ENCODE measurements at regions not wholly inside any gene's neighbourhood (a gene's known extent, or its start where the extent isn't known, plus 50 kb on each side); places are given as distances from the start of the nearest gene placed in this dataset.

- TF ChIP-seq REST (IDR thresholded peaks at IDR 0.05; ENCODE audit: insufficient read depth in 1 of 2, low read depth in 2 of 2, low read length in 2 of 2) = no peak
- TF ChIP-seq SIN3A (IDR thresholded peaks at IDR 0.05; ENCODE audit: borderline replicate concordance, insufficient read depth, low read length) = no peak
- no peak for TF ChIP-seq FOXP2 (optimal IDR thresholded peaks at IDR 0.05; ENCODE audit: borderline replicate concordance, extremely low read depth, extremely low read length, insufficient read depth)
Measured at GRCh38 chr19:33948651-33949335, 152.1 kb downstream of the KCTD15 start.

- TF ChIP-seq TAF1 (IDR thresholded peaks at IDR 0.05; ENCODE audit: borderline replicate concordance, insufficient read depth, low read length) = no peak
- no peak for TF ChIP-seq SIN3A (IDR thresholded peaks at IDR 0.05; ENCODE audit: borderline replicate concordance, insufficient read depth, low read length)
- no peak for TF ChIP-seq POLR2AphosphoS5 (IDR thresholded peaks at IDR 0.05; ENCODE audit: low read depth, low read length)
- no peak for TF ChIP-seq REST (IDR thresholded peaks at IDR 0.05; ENCODE audit: insufficient read depth in 1 of 2, low read depth in 2 of 2, low read length in 2 of 2)
Measured at GRCh38 chr19:33950091-33950750, 153.6 kb downstream of the KCTD15 start.

GRCh38 chr19:33953023-33953422, 156.4 kb downstream of the KCTD15 start:
- no peak for TF ChIP-seq FOXP2 (optimal IDR thresholded peaks at IDR 0.05; ENCODE audit: borderline replicate concordance, extremely low read depth, extremely low read length, insufficient read depth)
- no peak for TF ChIP-seq SIN3A (IDR thresholded peaks at IDR 0.05; ENCODE audit: borderline replicate concordance, insufficient read depth, low read length)
- no peak for TF ChIP-seq TAF1 (IDR thresholded peaks at IDR 0.05; ENCODE audit: borderline replicate concordance, insufficient read depth, low read length)
- TF ChIP-seq POLR2AphosphoS5 (IDR thresholded peaks at IDR 0.05; ENCODE audit: low read depth, low read length) = no peak
- no peak for TF ChIP-seq REST (IDR thresholded peaks at IDR 0.05; ENCODE audit: insufficient read depth in 1 of 2, low read depth in 2 of 2, low read length in 2 of 2)

GRCh38 chr19:33953592-33953991, 156.9 kb downstream of the KCTD15 start:
- no peak for TF ChIP-seq SIN3A (IDR thresholded peaks at IDR 0.05; ENCODE audit: borderline replicate concordance, insufficient read depth, low read length)

GRCh38 chr19:33954686-33955085, 158.0 kb downstream of the KCTD15 start:
- TF ChIP-seq POLR2AphosphoS5 (IDR thresholded peaks at IDR 0.05; ENCODE audit: low read depth, low read length) = no peak
- TF ChIP-seq TAF1 (IDR thresholded peaks at IDR 0.05; ENCODE audit: borderline replicate concordance, insufficient read depth, low read length) = no peak
- no peak for TF ChIP-seq SIN3A (IDR thresholded peaks at IDR 0.05; ENCODE audit: borderline replicate concordance, insufficient read depth, low read length)
- TF ChIP-seq REST (IDR thresholded peaks at IDR 0.05; ENCODE audit: insufficient read depth in 1 of 2, low read depth in 2 of 2, low read length in 2 of 2) = no peak
- no peak for TF ChIP-seq FOXP2 (optimal IDR thresholded peaks at IDR 0.05; ENCODE audit: borderline replicate concordance, extremely low read depth, extremely low read length, insufficient read depth)
